RWPE1 (cell line): ENCODE measurements at regions not wholly inside any gene's neighbourhood (a gene's known extent, or its start where the extent isn't known, plus 50 kb on each side); places are given as distances from the start of the nearest gene placed in this dataset.

ENCODE experiments used
- CTCF ChIA-PET: fragments of 350-600 bp; sonication (Branson Sonifier 250); formaldehyde crosslinking; extraction: SDS; loops from one replicate; lab custom pipeline; 2021; lab: Yijun Ruan, JAX
- POLR2A ChIA-PET: fragments of 400-600 bp; formaldehyde crosslinking; extraction: SDS; loops from one replicate; lab custom pipeline; 2020; ENCODE audit warnings: antibody characterized with exemption; ENCODE audit not compliant: low non-redundant PET; lab: Yijun Ruan, JAX
- DNase-seq: peaks from one replicate; pipeline ENCODE4 v3.0.0; 2012; ENCODE audit warnings: low spot score
- H3K27ac ChIP-seq: fragments of 450-650 bp; 2 replicates; pipeline ENCODE4 v1.5.1; 2017
- CTCF ChIP-seq: fragments of 450-650 bp; conservative IDR thresholded peaks from 2 replicates; pipeline ENCODE4 v1.5.1; 2017; ENCODE audit warnings: low read depth, mild to moderate bottlenecking

- no peak for TF ChIP-seq CTCF
- H3K27ac ChIP-seq, result no peak overlapping the region
- ChIA-PET CTCF (interaction anchor here (0.5 kb wide), 1 partner anchor 1697 kb away, joined by 3 read pairs; no protein-coding TSS in a partner anchor), POLR2A (no interaction called here)
- no peak for DNase-seq
Observed at GRCh38 chr13:80577926-80578670, 237.2 kb upstream of the SPRY2 start.

DNA sequence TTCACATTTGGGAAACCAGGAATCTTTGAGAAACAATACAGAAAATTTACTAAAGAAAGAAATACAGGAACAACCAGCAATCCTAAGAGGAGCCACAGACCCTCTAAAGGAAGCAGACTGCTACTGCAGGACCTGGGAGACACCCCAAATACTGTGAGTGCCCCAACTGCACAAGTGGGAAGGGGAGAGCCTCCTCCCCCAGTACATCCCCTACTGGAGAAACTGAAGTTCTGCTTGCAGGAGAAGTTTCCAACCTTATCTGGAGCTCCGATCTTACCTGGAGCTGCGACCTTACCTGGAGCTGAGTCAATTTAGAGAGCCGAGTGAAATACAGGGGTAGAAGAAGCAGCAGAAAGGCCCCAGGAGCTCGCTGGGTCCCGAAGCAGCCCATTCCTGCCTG is 236.4 kb upstream of the SPRY2 start:
- no peak overlapping the region for H3K27ac ChIP-seq
- no peak for DNase-seq
- CTCF ChIA-PET, result interaction anchor here (0.5 kb wide), 1 partner anchor 1698 kb away, joined by 3 read pairs; no protein-coding TSS in a partner anchor
- TF ChIP-seq CTCF, result no peak
- POLR2A ChIA-PET, result no interaction called here

DNA sequence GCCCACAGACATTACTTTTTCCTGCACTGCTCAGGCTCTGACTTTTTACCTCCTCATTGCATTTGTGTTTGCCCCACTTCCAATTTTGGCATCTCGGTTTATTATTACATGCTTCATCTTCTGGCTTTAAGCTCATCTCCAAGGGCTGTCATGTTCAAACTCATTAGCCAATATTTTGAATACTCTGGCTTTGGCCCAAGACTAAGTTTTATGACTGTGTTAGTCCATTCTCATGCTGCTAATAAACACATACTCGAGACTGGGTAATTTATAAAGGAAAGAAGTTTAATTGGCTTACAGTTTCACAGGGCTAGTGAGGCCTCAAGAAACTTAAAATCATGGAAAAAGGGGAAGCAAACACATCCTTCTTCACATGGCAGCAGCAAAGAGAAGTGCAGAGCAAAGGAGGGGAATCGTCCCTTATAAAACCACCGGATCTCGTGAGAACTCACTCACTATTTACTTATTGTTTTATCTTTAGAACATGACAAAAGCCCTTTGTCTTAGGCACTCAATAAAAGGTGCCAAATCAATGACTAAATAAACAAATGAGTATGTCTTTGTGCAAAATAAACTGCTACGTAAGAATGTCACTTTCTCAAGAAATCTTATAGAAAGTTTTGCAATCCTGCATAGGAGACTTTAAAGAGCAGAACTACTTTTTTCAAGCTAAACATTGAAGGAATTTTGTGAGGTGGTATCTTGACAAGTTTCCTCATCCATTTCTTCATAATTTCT is 233.4 kb upstream of the SPRY2 start:
- DNase-seq, result no peak
- no peak overlapping the region for H3K27ac ChIP-seq
- no peak for TF ChIP-seq CTCF
- POLR2A ChIA-PET, result no interaction called here
- CTCF ChIA-PET, result interaction anchor here (0.5 to 0.6 kb wide), 2 partner anchors 55 to 145 kb away, joined by 3 to 6 read pairs; no protein-coding TSS in a partner anchor

GRCh38 chr13:80572923-80573316 is 232.0 kb upstream of the SPRY2 start:
- POLR2A ChIA-PET, result no interaction called here
- CTCF ChIA-PET, result no interaction called here
- no peak overlapping the region for H3K27ac ChIP-seq
- no peak for TF ChIP-seq CTCF
- DNase-seq, result no peak

GRCh38 chr13:80572308-80572922 is 231.5 kb upstream of the SPRY2 start:
- DNase-seq, result no peak
- ChIA-PET CTCF (no interaction called here), POLR2A (no interaction called here)
- H3K27ac ChIP-seq, result no peak overlapping the region
- no peak for TF ChIP-seq CTCF
